A673 (cell line): ENCODE measurements at regions not wholly inside any gene's neighbourhood (a gene's known extent, or its start where the extent isn't known, plus 50 kb on each side); places are given as distances from the start of the nearest gene placed in this dataset.

Experiments used
- BruUV-seq: library from RNA; stranded (reverse); fragments of 400-500 nt; replicated peaks from 2 replicates; lab custom pipeline; 2021; lab: Mats Ljungman, UMichigan
- CTCF ChIA-PET: fragments of 300-600 bp; sonication (Branson Sonifier 250); formaldehyde crosslinking; loops from one replicate; lab custom pipeline; 2022; ENCODE audit warnings: antibody characterized with exemption; lab: Charles Lee
- POLR2A ChIA-PET: fragments of 300-600 bp; sonication (Branson Sonifier 250); formaldehyde crosslinking; loops from one replicate; lab custom pipeline; 2022; ENCODE audit warnings: antibody characterized with exemption; ENCODE audit not compliant: low non-redundant PET; lab: Charles Lee
- DNase-seq: peaks from one replicate; pipeline ENCODE4 v3.0.0-alpha.2; 2015; ENCODE audit warnings: low spot score
- H3K27ac ChIP-seq: fragments of 200-600 bp; sonication (generic); 2 replicates; pipeline ENCODE4 v1.5.1; 2016; ENCODE audit warnings: mixed run types, low read depth, mild to moderate bottlenecking, mixed read lengths, antibody characterized with exemption, low read length; ENCODE audit not compliant: poor library complexity, severe bottlenecking
- H3K27me3 ChIP-seq: fragments of 200-600 bp; sonication (generic); replicated peaks from 2 replicates; pipeline ENCODE4 v1.6.1; 2017; ENCODE audit warnings: mixed run types, low read depth, mild to moderate bottlenecking, mixed read lengths, antibody characterized with exemption, low read length; ENCODE audit not compliant: insufficient read depth, poor library complexity
- H3K36me3 ChIP-seq: fragments of 200-600 bp; sonication (generic); 2 replicates; pipeline ENCODE4 v1.6.1; 2016; ENCODE audit warnings: mixed run types, mild to moderate bottlenecking, mixed read lengths, antibody characterized with exemption, low read length; ENCODE audit not compliant: insufficient read depth, poor library complexity, severe bottlenecking
- H3K4me1 ChIP-seq: fragments of 200-600 bp; sonication (generic); 2 replicates; pipeline ENCODE4 v1.6.1; 2017; ENCODE audit warnings: mixed run types, mild to moderate bottlenecking, mixed read lengths, antibody characterized with exemption, low read length; ENCODE audit not compliant: insufficient read depth, poor library complexity, severe bottlenecking
- H3K4me3 ChIP-seq: fragments of 200-600 bp; sonication (generic); 2 replicates; pipeline ENCODE4 v1.5.1; 2016; ENCODE audit warnings: low read depth, mixed run types, mild to moderate bottlenecking, mixed read lengths, low read length; ENCODE audit not compliant: poor library complexity, severe bottlenecking
- H3K9me3 ChIP-seq: fragments of 200-600 bp; sonication (generic); 2 replicates; pipeline ENCODE4 v1.6.1; 2016; ENCODE audit warnings: mixed run types, low read depth, mild to moderate bottlenecking, mixed read lengths, antibody characterized with exemption, low read length; ENCODE audit not compliant: poor library complexity, severe bottlenecking
- EZH2 ChIP-seq: fragments of 200-600 bp; sonication (generic); IDR thresholded peaks from 2 replicates; pipeline ENCODE4 v1.6.1; 2017; ENCODE audit warnings: borderline replicate concordance, low read depth, mild to moderate bottlenecking, mixed read lengths, antibody characterized with exemption, low read length; ENCODE audit not compliant: poor library complexity, severe bottlenecking
- intact Hi-C: fragments of 100-400 bp; cut with micrococcal nuclease; formaldehyde crosslinking; loops from one replicate; pipeline ENCODE4 v1.10.0; 2022; ENCODE audit not compliant: unreplicated experiment
- TF ChIP-seq, protein P1 (sequence below): fragments of 300-800, 200-600 bp; sonication (generic); conservative IDR thresholded peaks from 2 replicates; pipeline ENCODE4 v1.5.1; 2017; ENCODE audit warnings: low read depth, mild to moderate bottlenecking, antibody characterized with exemption, low read length, moderate library complexity, mixed read lengths

DNA sequence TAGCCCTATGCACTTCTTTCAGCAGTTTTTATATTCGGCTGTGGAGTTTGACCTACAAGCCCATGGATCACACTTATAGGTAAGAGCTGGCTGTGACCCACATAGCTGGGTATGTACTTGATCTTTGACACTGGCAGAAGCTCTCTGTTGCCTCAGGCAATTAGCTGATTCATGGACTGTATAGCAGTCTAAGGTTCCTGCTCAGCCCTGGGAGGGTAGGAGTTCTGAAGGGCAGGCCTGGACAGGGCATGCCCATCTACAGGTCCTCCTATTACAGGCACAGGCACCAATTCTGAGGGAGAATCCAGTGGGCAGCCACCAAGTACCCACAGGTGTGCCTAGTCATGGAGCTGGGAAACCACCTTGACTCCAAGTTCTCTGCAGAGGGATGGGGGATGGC, 301.8 kb upstream of the GALNT5 start:
- H3K4me1 ChIP-seq, result no peaks in the 10 kb centered on the region
- no peaks in the 10 kb centered on the region for H3K27me3 ChIP-seq
- CTCF ChIA-PET, result no interaction called here
- TF ChIP-seq, protein P1, sequence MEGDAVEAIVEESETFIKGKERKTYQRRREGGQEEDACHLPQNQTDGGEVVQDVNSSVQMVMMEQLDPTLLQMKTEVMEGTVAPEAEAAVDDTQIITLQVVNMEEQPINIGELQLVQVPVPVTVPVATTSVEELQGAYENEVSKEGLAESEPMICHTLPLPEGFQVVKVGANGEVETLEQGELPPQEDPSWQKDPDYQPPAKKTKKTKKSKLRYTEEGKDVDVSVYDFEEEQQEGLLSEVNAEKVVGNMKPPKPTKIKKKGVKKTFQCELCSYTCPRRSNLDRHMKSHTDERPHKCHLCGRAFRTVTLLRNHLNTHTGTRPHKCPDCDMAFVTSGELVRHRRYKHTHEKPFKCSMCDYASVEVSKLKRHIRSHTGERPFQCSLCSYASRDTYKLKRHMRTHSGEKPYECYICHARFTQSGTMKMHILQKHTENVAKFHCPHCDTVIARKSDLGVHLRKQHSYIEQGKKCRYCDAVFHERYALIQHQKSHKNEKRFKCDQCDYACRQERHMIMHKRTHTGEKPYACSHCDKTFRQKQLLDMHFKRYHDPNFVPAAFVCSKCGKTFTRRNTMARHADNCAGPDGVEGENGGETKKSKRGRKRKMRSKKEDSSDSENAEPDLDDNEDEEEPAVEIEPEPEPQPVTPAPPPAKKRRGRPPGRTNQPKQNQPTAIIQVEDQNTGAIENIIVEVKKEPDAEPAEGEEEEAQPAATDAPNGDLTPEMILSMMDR, result no peak
- TF ChIP-seq EZH2, result no peak
- H3K27ac ChIP-seq, result no peak overlapping the region
- no peaks in the 10 kb centered on the region for H3K36me3 ChIP-seq
- DNase-seq, result no peak
- POLR2A ChIA-PET, result no interaction called here
- BruUV-seq, result no TSS peak
- intact Hi-C loops, result no loop called here
- H3K4me3 ChIP-seq, result no peak overlapping the region
- peaks cover 15% of the 10 kb centered on the region for H3K9me3 ChIP-seq

GRCh38 chr2:156956161-156956560, 301.3 kb upstream of the GALNT5 start:
- Histone ChIP-seq H3K27ac (no peak overlapping the region), H3K4me1 (no peaks in the 10 kb centered on the region), H3K27me3 (no peaks in the 10 kb centered on the region), H3K4me3 (no peak overlapping the region), H3K9me3 (peaks cover 15% of the 10 kb centered on the region), H3K36me3 (no peaks in the 10 kb centered on the region)
- BruUV-seq, result no TSS peak
- intact Hi-C loops, result no loop called here
- POLR2A ChIA-PET, result no interaction called here
- TF ChIP-seq, protein P1, result no peak
- TF ChIP-seq EZH2, result no peak
- CTCF ChIA-PET, result no interaction called here
- no peak for DNase-seq

GRCh38 chr2:156958374-156958773, 299.1 kb upstream of the GALNT5 start:
- ChIA-PET CTCF (no interaction called here), POLR2A (interaction anchor here (0.5 kb wide), 1 partner anchor 21 kb away, joined by 15 read pairs; no protein-coding TSS in a partner anchor)
- BruUV-seq, result no TSS peak

More at GRCh38 chr2:156958374-156958773, 299.1 kb upstream of the GALNT5 start:
- no peak overlapping the region for H3K27ac ChIP-seq
- H3K27me3 ChIP-seq, result no peaks in the 10 kb centered on the region
- intact Hi-C loops, result no loop called here
- DNase-seq, result no peak
- no peak for TF ChIP-seq EZH2
- TF ChIP-seq, protein P1, result no peak
- no peaks in the 10 kb centered on the region for H3K36me3 ChIP-seq
- no peaks in the 10 kb centered on the region for H3K4me1 ChIP-seq
- H3K4me3 ChIP-seq, result no peak overlapping the region
- peaks cover 15% of the 10 kb centered on the region for H3K9me3 ChIP-seq
